Loucy (cell line): ENCODE measurements at regions not wholly inside any gene's neighbourhood (a gene's known extent, or its start where the extent isn't known, plus 50 kb on each side); places are given as distances from the start of the nearest gene placed in this dataset.

ENCODE experiments used
- H2AFZ ChIP-seq: fragments of 200-600 bp; sonication (generic); 2 replicates; pipeline ENCODE4 v1.6.0; 2016; ENCODE audit warnings: antibody characterized with exemption, mild to moderate bottlenecking, low read length, moderate library complexity
- H3F3A ChIP-seq: fragments of 200-600 bp; 2 replicates; pipeline ENCODE4 v1.6.0; 2016; ENCODE audit warnings: antibody characterized with exemption, low read depth, mild to moderate bottlenecking
- H3K27me3 ChIP-seq: fragments of 200-600 bp; sonication (generic); 2 replicates; pipeline ENCODE4 v1.6.1; 2014; ENCODE audit warnings: low read length, mild to moderate bottlenecking; ENCODE audit not compliant: insufficient read depth, poor library complexity, severe bottlenecking
- H3K36me3 ChIP-seq: fragments of 200-600 bp; sonication (generic); 2 replicates; pipeline ENCODE4 v1.6.1; 2016; ENCODE audit warnings: low read length; ENCODE audit not compliant: insufficient read depth
- H3K4me1 ChIP-seq: fragments of 200-600 bp; sonication (generic); 2 replicates; pipeline ENCODE4 v1.5.1; 2014; ENCODE audit warnings: low read length, mild to moderate bottlenecking; ENCODE audit not compliant: insufficient read depth, poor library complexity, severe bottlenecking
- H3K4me2 ChIP-seq: fragments of 200-600 bp; sonication (generic); 2 replicates; pipeline ENCODE4 v1.6.0; 2014; ENCODE audit warnings: antibody characterized with exemption, low read length, low read depth, mild to moderate bottlenecking; ENCODE audit not compliant: poor library complexity, severe bottlenecking
- H3K4me3 ChIP-seq: fragments of 200-600 bp; sonication (generic); 2 replicates; pipeline ENCODE4 v1.5.1; 2014; ENCODE audit warnings: low read length, mild to moderate bottlenecking, mixed read lengths; ENCODE audit not compliant: poor library complexity, severe bottlenecking
- H3K79me2 ChIP-seq: fragments of 200-600 bp; sonication (generic); 2 replicates; pipeline ENCODE4 v1.6.1; 2014; ENCODE audit warnings: low read length; ENCODE audit not compliant: insufficient read depth
- H3K9ac ChIP-seq: fragments of 200-600 bp; sonication (generic); 2 replicates; pipeline ENCODE4 v1.6.0; 2014; ENCODE audit warnings: mild to moderate bottlenecking, low read depth, low read length, moderate library complexity; ENCODE audit not compliant: poor library complexity, severe bottlenecking
- H3K9me2 ChIP-seq: fragments of 200-600 bp; sonication (generic); replicated peaks from 2 replicates; pipeline ENCODE4 v1.6.1; 2016; ENCODE audit warnings: low read depth, low read length, mixed read lengths
- H3K9me3 ChIP-seq: fragments of 200-600 bp; sonication (generic); 2 replicates; pipeline ENCODE4 v1.6.1; 2014; ENCODE audit warnings: mild to moderate bottlenecking, antibody characterized with exemption, low read length, low read depth; ENCODE audit not compliant: insufficient read depth
- H4K20me1 ChIP-seq: fragments of 200-600 bp; sonication (generic); 2 replicates; pipeline ENCODE4 v1.6.0; 2014; ENCODE audit warnings: antibody characterized with exemption, low read length, mild to moderate bottlenecking; ENCODE audit not compliant: insufficient read depth, poor library complexity, severe bottlenecking
- CTCF ChIP-seq: fragments of 200-600 bp; sonication (generic); conservative IDR thresholded peaks from 2 replicates; pipeline ENCODE4 v1.5.1; 2014; ENCODE audit warnings: mild to moderate bottlenecking, antibody characterized with exemption, low read length
- EZH2phosphoT487 ChIP-seq: fragments of 200-600 bp; IDR thresholded peaks from 2 replicates; pipeline ENCODE4 v1.6.1; 2018; ENCODE audit warnings: antibody characterized with exemption, mild to moderate bottlenecking, moderate library complexity, borderline replicate concordance

- H2AFZ ChIP-seq, result no peak overlapping the region
- no peak overlapping the region for H3K4me3 ChIP-seq
- H3K79me2 ChIP-seq, result no peaks in the 10 kb centered on the region
- H3K9me3 ChIP-seq, result no peaks in the 10 kb centered on the region
- H3K4me1 ChIP-seq, result no peaks in the 10 kb centered on the region
- H3F3A ChIP-seq, result no peaks in the 10 kb centered on the region
- TF ChIP-seq EZH2phosphoT487 (no peak), CTCF (no peak)
- H3K36me3 ChIP-seq, result no peaks in the 10 kb centered on the region
- no peaks in the 10 kb centered on the region for H3K9me2 ChIP-seq
- no peak overlapping the region for H3K9ac ChIP-seq
- no peaks in the 10 kb centered on the region for H4K20me1 ChIP-seq
- H3K4me2 ChIP-seq, result no peak overlapping the region
- H3K27me3 ChIP-seq, result no peaks in the 10 kb centered on the region
These were observed 980.5 kb upstream of the CNTN5 start for GRCh38 chr11:98040061-98040808.

- H3K4me3 ChIP-seq, result no peak overlapping the region
- H3K79me2 ChIP-seq, result no peaks in the 10 kb centered on the region
- no peaks in the 10 kb centered on the region for H3F3A ChIP-seq
- no peak for TF ChIP-seq CTCF
- TF ChIP-seq EZH2phosphoT487, result no peak
- no peaks in the 10 kb centered on the region for H3K27me3 ChIP-seq
- no peaks in the 10 kb centered on the region for H3K9me2 ChIP-seq
- no peaks in the 10 kb centered on the region for H3K9me3 ChIP-seq
- no peaks in the 10 kb centered on the region for H3K36me3 ChIP-seq
- H3K9ac ChIP-seq, result no peak overlapping the region
- H3K4me2 ChIP-seq, result no peak overlapping the region
- H4K20me1 ChIP-seq, result no peaks in the 10 kb centered on the region
- H2AFZ ChIP-seq, result no peak overlapping the region
- no peaks in the 10 kb centered on the region for H3K4me1 ChIP-seq
These were observed 973.1 kb upstream of the CNTN5 start for GRCh38 chr11:98047647-98048046.

GRCh38 chr11:98053851-98054250, 966.9 kb upstream of the CNTN5 start:
- H4K20me1 ChIP-seq, result no peaks in the 10 kb centered on the region
- H3K4me2 ChIP-seq, result no peak overlapping the region
- no peak overlapping the region for H2AFZ ChIP-seq
- H3K4me1 ChIP-seq, result no peaks in the 10 kb centered on the region
- no peaks in the 10 kb centered on the region for H3K9me2 ChIP-seq
- H3K4me3 ChIP-seq, result no peak overlapping the region
- no peaks in the 10 kb centered on the region for H3K27me3 ChIP-seq
- no peak overlapping the region for H3K9ac ChIP-seq
- H3F3A ChIP-seq, result no peaks in the 10 kb centered on the region
- no peaks in the 10 kb centered on the region for H3K9me3 ChIP-seq
- TF ChIP-seq EZH2phosphoT487, result no peak
- no peak for TF ChIP-seq CTCF
- H3K36me3 ChIP-seq, result no peaks in the 10 kb centered on the region
- H3K79me2 ChIP-seq, result no peaks in the 10 kb centered on the region
